HG02610 (cell line): ENCODE measurements at regions not wholly inside any gene's neighbourhood (a gene's known extent, or its start where the extent isn't known, plus 50 kb on each side); places are given as distances from the start of the nearest gene placed in this dataset.
"Not testable (repeated sequence)": the region's sequence is repeated elsewhere in the genome, so short reads cannot be mapped to it uniquely, and the experiment has no call there.

Source experiments
- ATAC-seq: cut with Tn5 transposase; IDR thresholded peaks from one replicate; pipeline ENCODE4 v1.9.1; 2021; ENCODE audit warnings: mild to moderate bottlenecking, moderate library complexity; ENCODE audit not compliant: unreplicated experiment

GRCh38 chr12:90235642-90236041 lies 527.0 kb upstream of the ATP2B1 start:
- ATAC-seq, result no peak

- no peak for ATAC-seq
Measured at GRCh38 chr12:90234472-90234871, 525.8 kb upstream of the ATP2B1 start.

GRCh38 chr12:90233168-90234100 lies 524.8 kb upstream of the ATP2B1 start:
- no peak for ATAC-seq

GRCh38 chr12:90229407-90230170 lies 521.0 kb upstream of the ATP2B1 start:
- ATAC-seq, result no peak

- no peak for ATAC-seq
Measured at GRCh38 chr12:90226211-90226610, 517.6 kb upstream of the ATP2B1 start.

GRCh38 chr12:90216815-90217214 lies 508.2 kb upstream of the ATP2B1 start:
- peak; percentile 71 for ATAC-seq

GRCh38 chr12:90216020-90216552 lies 507.4 kb upstream of the ATP2B1 start:
- no peak for ATAC-seq

GRCh38 chr12:90211017-90211416 lies 502.4 kb upstream of the ATP2B1 start:
- ATAC-seq, result no peak

- no peak for ATAC-seq
Measured at GRCh38 chr12:90209029-90209428, 500.4 kb upstream of the ATP2B1 start.

- ATAC-seq, result not testable (repeated sequence)
Measured at GRCh38 chr12:90208379-90208778, 499.7 kb upstream of the ATP2B1 start.

GRCh38 chr12:90207799-90208198 lies 499.2 kb upstream of the ATP2B1 start:
- ATAC-seq, result no peak

GRCh38 chr12:90205165-90205564 lies 496.5 kb upstream of the ATP2B1 start:
- no peak for ATAC-seq

- no peak for ATAC-seq
Measured at GRCh38 chr12:90203556-90203955, 494.9 kb upstream of the ATP2B1 start.

GRCh38 chr12:90199006-90199405 lies 490.4 kb upstream of the ATP2B1 start:
- no peak for ATAC-seq

- ATAC-seq, result no peak
Measured at GRCh38 chr12:90193500-90193899, 484.9 kb upstream of the ATP2B1 start.

GRCh38 chr12:90188857-90189256 lies 480.2 kb upstream of the ATP2B1 start:
- no peak for ATAC-seq

GRCh38 chr12:90183201-90183600 lies 474.6 kb upstream of the ATP2B1 start:
- ATAC-seq, result no peak

- ATAC-seq, result no peak
Measured at GRCh38 chr12:90181216-90181615, 472.6 kb upstream of the ATP2B1 start.

- ATAC-seq, result no peak
Measured at GRCh38 chr12:90174956-90175355, 466.3 kb upstream of the ATP2B1 start.

- peak; percentile 99 for ATAC-seq
Measured at GRCh38 chr12:90174198-90174510, 465.5 kb upstream of the ATP2B1 start.

GRCh38 chr12:90173499-90174197 lies 465.0 kb upstream of the ATP2B1 start:
- no peak for ATAC-seq
